ENCODE measurements at regions not wholly inside any gene's neighbourhood (a gene's known extent, or its start where the extent isn't known, plus 50 kb on each side); places are given as distances from the start of the nearest gene placed in this dataset.

GRCh38 chr12:22746720-22747119, 121.7 kb downstream of the ETNK1 start:
- TF ChIP-seq CTCF (IDR thresholded peaks at IDR 0.05), result no peak
- TF ChIP-seq POLR2A (IDR thresholded peaks at IDR 0.05), result no peak
